ENCODE measurements at regions not wholly inside any gene's neighbourhood (a gene's known extent, or its start where the extent isn't known, plus 50 kb on each side); places are given as distances from the start of the nearest gene placed in this dataset.

DNA sequence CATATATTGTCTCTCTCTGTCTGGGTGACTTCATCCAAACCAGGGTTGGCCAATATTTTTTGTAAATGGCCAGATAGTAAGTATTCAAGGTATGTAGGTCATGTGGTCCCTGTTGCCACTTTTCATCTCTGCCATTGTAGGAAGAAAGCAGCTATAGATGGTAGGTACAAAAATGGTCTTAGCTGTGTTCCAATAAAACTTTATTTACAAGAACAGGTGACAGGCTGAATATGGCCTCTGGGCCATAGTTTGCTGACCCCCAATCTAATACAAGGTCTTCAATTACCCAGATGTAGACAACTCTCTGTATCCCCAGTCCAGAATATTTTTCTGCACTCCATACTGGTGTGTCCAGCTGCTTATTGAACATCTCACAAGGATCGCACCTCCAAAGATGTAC lies 166.2 kb upstream of the FZD8 start:
- TF ChIP-seq POLR2A (IDR thresholded peaks at IDR 0.05), result no peak
- TF ChIP-seq, protein P1, sequence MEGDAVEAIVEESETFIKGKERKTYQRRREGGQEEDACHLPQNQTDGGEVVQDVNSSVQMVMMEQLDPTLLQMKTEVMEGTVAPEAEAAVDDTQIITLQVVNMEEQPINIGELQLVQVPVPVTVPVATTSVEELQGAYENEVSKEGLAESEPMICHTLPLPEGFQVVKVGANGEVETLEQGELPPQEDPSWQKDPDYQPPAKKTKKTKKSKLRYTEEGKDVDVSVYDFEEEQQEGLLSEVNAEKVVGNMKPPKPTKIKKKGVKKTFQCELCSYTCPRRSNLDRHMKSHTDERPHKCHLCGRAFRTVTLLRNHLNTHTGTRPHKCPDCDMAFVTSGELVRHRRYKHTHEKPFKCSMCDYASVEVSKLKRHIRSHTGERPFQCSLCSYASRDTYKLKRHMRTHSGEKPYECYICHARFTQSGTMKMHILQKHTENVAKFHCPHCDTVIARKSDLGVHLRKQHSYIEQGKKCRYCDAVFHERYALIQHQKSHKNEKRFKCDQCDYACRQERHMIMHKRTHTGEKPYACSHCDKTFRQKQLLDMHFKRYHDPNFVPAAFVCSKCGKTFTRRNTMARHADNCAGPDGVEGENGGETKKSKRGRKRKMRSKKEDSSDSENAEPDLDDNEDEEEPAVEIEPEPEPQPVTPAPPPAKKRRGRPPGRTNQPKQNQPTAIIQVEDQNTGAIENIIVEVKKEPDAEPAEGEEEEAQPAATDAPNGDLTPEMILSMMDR (IDR thresholded peaks at IDR 0.05), result no peak
